ES-I3 (cell line): ENCODE measurements at regions not wholly inside any gene's neighbourhood (a gene's known extent, or its start where the extent isn't known, plus 50 kb on each side); places are given as distances from the start of the nearest gene placed in this dataset.

Experiments
- H3K36me3 ChIP-seq: 2 replicates; pipeline ENCODE4 v1.6.1; 2013; ENCODE audit warnings: mild to moderate bottlenecking, low read length, control low read depth, moderate library complexity; ENCODE audit not compliant: insufficient read depth
- H3K4me1 ChIP-seq: 2 replicates; pipeline ENCODE4 v1.6.1; 2013; ENCODE audit warnings: mild to moderate bottlenecking, control low read depth, low read length; ENCODE audit not compliant: insufficient read depth
- H3K9ac ChIP-seq: 2 replicates; pipeline ENCODE4 v1.6.1; 2013; ENCODE audit warnings: low read depth, mild to moderate bottlenecking, low read length, moderate library complexity
- H3K9me3 ChIP-seq: 2 replicates; pipeline ENCODE4 v1.6.1; 2013; ENCODE audit warnings: mild to moderate bottlenecking, low read length, moderate library complexity; ENCODE audit not compliant: control insufficient read depth, insufficient read depth

DNA sequence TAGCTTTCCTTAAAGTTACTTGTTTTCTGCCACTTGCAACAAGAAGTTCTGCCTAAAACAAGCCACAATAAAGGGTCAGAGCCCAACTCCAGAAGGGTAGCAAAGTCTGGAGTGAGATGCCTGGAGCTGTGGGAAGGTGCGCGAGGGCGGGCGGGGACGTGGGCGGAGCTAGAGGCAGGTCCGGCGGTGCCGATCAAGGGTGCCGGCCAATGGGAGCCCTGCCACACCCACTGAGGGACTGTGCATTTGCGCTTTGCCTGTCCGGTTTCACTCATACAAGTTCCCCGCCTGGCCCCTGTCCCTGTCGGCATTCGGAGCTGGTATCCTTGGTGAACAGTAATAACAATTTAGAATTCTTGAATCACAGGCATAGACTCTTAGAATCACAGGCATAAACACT, 732.4 kb downstream of the MATN1 start:
- H3K9ac ChIP-seq: peak overlapping the region; percentile 39; the same call in 1 of the 2 replicates
- H3K36me3 ChIP-seq: no peaks in the 10 kb centered on the region
- H3K9me3 ChIP-seq: peaks cover 8% of the 10 kb centered on the region
- peaks cover 9% of the 10 kb centered on the region; the same call in 1 of the 2 replicates for H3K4me1 ChIP-seq

DNA sequence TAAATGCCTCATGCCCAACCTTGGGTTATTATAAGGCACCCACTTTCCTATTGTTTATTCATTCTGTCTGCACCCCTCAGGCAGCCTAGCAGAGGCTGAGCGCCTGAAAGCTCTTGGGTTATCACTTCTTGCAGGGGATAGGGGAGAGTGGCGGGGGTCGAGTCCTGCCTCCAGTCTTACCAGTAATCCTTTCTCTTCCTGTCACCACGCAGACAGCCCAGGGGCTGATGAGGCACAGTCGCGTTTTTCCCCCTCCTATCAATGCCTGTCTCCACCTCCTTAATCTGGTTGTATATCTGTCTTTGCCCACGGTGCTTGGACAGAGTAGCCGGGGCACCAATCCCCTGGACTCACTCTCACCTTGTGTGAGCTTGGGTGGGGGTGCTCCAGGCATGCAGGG, 733.1 kb downstream of the MATN1 start:
- Histone ChIP-seq H3K4me1 (peaks cover 9% of the 10 kb centered on the region; the same call in 1 of the 2 replicates), H3K36me3 (no peaks in the 10 kb centered on the region), H3K9ac (no peak overlapping the region), H3K9me3 (peaks cover 8% of the 10 kb centered on the region)

DNA sequence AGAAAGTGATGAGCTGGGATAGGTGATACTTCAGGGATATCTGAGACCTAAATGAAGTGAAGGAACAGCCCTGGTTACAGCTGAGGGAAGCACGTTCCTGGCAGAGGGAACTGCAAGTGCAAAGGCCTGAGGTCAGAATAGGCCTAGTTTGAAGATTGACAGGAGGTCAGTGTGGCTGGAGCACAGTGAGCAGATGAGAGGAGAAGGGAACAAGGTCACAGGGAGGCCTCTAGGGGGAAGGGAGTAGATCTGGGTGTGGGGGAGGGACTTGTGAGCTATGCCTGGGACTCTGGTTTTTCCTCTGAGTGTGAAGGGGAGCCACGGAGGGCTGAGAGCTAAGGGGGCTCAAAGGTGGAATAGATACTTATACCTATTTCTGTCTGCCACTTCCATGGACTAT, 736.4 kb downstream of the MATN1 start:
- H3K9ac ChIP-seq: no peak overlapping the region
- H3K9me3 ChIP-seq: no peaks in the 10 kb centered on the region; the same call in 1 of the 2 replicates
- H3K4me1 ChIP-seq: peaks cover 26% of the 10 kb centered on the region
- H3K36me3 ChIP-seq: no peaks in the 10 kb centered on the region

DNA sequence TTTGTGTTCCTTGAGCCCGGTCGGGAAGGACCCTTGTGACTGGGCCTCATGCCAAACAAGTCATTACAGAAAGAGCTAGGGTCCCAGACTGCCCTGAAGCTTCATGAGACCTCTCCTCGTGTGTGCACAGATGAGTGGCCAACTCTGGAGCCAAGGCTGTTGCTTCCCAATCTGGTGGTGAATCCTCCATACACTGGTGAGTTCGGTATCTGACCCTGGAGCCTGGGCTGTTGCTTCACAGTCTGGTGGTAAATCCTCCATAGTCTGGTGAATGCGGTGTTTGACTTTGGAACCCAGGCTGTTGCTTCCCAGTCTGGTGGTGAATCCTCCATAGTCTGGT, 737.8 kb downstream of the MATN1 start:
- Histone ChIP-seq H3K36me3 (no peaks in the 10 kb centered on the region), H3K9ac (no peak overlapping the region), H3K4me1 (peaks cover 28% of the 10 kb centered on the region), H3K9me3 (no peaks in the 10 kb centered on the region; the same call in 1 of the 2 replicates)

DNA sequence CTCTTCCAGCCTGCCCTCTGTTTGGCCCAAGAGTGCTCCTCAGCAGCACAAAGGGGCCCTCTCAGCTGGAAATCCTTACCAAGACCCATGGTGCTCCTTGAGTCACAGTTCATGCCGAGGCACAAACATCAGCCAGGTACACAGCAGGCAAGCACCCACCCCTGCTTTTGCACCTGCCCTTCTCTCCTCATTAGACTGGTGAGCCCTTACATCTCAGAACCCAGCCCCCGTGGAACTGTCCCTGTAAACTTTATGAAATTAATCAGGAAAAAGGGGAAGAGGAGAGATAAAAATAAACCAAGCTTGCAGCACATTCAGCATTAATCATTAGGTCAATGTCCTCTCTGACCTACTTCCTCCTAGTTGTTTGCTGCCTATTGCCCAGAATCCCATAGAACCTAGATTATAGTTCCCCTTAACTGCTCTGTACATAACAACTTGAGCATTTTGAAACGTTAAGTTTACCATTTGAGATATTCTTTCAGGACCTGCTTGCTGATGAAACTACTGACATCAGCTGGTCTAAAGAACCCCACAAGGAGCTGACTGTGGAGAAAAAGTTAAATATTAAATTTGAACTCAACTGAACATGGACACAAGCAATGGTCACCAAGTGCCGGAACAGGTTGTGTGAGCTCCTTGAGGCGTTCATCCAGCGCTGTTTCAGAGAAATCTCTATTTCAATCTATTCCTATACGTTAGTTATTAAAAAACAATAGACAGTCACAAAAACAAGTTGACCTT, 738.4 kb downstream of the MATN1 start:
- H3K9me3 ChIP-seq: no peaks in the 10 kb centered on the region; the same call in 1 of the 2 replicates
- H3K4me1 ChIP-seq: peaks cover 27% of the 10 kb centered on the region
- H3K9ac ChIP-seq: no peak overlapping the region
- no peaks in the 10 kb centered on the region for H3K36me3 ChIP-seq

GRCh38 chr1:29984166-29984861, 739.1 kb downstream of the MATN1 start:
- Histone ChIP-seq H3K4me1 (peaks cover 27% of the 10 kb centered on the region), H3K36me3 (no peaks in the 10 kb centered on the region), H3K9me3 (no peaks in the 10 kb centered on the region), H3K9ac (no peak overlapping the region)

- Histone ChIP-seq H3K9ac (no peak overlapping the region), H3K36me3 (no peaks in the 10 kb centered on the region), H3K4me1 (peaks cover 27% of the 10 kb centered on the region), H3K9me3 (no peaks in the 10 kb centered on the region)
Observed at GRCh38 chr1:29983321-29983720, 740.1 kb downstream of the MATN1 start.

GRCh38 chr1:29981586-29982239, 741.7 kb downstream of the MATN1 start:
- H3K9me3 ChIP-seq: 0 out of 2 replicates have a peak, but pooled peaks cover 5% of the 10 kb centered on the region
- H3K36me3 ChIP-seq: no peaks in the 10 kb centered on the region
- H3K9ac ChIP-seq: no peak overlapping the region
- H3K4me1 ChIP-seq: peaks cover 23% of the 10 kb centered on the region

GRCh38 chr1:29977550-29977949, 741.2 kb downstream of the PTPRU start:
- Histone ChIP-seq H3K9ac (no peak overlapping the region), H3K4me1 (peaks cover 29% of the 10 kb centered on the region), H3K9me3 (0 out of 2 replicates have a peak, but pooled peaks cover 5% of the 10 kb centered on the region), H3K36me3 (no peaks in the 10 kb centered on the region)

DNA sequence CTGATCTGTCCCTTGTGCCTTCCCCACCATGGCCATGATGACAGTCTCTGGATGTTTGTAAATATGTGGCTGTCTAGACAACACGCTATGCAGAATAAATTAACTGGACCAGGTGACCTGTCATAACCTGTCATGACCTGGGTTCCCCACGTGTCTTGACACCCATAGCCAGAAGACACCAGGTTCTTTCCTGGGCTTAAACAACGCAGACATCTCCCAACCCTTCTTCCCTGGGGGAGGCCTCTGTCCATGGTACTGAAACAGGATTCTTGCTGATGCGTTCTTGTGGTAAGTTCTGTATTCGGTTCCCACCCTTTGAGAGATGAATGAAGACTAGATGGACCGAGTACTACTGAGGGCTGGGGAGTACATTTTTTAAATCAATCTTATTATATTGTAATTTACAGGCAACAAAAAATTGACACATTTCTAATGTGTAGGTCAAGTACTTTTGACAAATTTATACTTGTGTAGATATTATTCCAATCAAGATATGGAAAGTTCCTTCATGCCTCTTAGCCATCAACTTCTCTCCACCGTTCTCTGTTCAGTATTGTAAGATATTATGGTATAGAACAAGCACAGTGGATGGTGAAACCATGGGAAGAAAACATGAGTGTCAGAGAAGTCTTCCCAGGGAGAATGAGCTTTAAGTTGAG, 738.8 kb downstream of the PTPRU start:
- no peak overlapping the region for H3K9ac ChIP-seq
- 0 out of 2 replicates have a peak, but pooled peaks cover 5% of the 10 kb centered on the region for H3K9me3 ChIP-seq

DNA sequence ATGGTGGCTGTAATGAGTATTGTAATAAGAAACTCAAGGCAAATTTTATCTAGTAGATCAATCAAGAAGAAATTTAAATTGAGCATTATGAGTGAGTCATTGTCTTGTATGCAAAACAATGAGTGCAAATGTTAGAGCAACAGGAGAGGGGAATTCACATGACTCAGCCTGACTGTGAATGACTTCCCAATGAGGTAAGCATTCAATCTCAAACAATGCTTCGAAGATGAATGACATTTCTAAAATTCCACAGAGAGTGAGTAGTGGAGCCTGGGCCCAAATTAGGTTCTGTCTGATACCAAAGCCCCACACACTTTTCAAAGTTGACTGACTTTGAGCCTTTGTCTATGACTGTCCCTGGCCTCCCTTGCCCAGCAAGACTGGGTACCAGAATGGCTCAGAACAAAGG, 738.0 kb downstream of the PTPRU start:
- Histone ChIP-seq H3K4me1 (peaks cover 41% of the 10 kb centered on the region), H3K9ac (no peak overlapping the region), H3K9me3 (0 out of 2 replicates have a peak, but pooled peaks cover 5% of the 10 kb centered on the region), H3K36me3 (no peaks in the 10 kb centered on the region)

More for the DNA sequence above, 738.8 kb downstream of the PTPRU start:
- no peaks in the 10 kb centered on the region for H3K36me3 ChIP-seq
- H3K4me1 ChIP-seq: peaks cover 41% of the 10 kb centered on the region

GRCh38 chr1:29973406-29973805, 737.1 kb downstream of the PTPRU start:
- Histone ChIP-seq H3K9me3 (0 out of 2 replicates have a peak, but pooled peaks cover 5% of the 10 kb centered on the region), H3K36me3 (no peaks in the 10 kb centered on the region), H3K4me1 (peaks cover 41% of the 10 kb centered on the region), H3K9ac (peak overlapping the region; percentile 4; the same call in 1 of the 2 replicates)

DNA sequence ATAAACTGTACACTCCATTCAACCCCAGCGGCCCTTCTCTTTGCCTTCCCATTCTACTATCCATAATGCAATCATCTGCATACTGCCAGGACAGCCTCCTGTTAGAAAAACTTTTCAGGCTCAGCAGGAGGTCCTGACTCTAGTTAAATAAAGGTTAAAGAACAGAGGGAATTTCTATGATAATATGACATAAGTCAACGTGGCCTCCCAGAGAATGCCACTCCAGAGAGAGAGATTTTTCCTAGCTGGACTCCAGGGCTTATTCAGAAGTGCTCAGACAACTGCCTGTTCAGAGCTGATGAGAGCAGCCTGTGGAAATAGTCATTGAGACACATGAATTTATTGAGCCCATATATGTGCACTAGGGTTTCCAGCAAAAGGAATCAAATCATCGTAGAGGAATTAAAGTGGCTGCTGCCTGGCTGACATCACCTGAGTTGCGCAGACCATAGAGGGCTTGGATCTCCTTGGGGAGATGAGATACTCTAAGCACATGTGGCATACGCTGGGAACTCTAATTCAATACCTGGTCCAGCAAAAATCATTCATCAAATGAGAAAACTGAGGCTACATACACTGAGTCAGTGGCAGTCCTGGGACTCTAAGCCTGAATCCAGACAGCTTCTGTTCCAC, 736.2 kb downstream of the PTPRU start:
- Histone ChIP-seq H3K36me3 (no peaks in the 10 kb centered on the region), H3K4me1 (peaks cover 41% of the 10 kb centered on the region), H3K9ac (no peak overlapping the region), H3K9me3 (0 out of 2 replicates have a peak, but pooled peaks cover 2% of the 10 kb centered on the region)

DNA sequence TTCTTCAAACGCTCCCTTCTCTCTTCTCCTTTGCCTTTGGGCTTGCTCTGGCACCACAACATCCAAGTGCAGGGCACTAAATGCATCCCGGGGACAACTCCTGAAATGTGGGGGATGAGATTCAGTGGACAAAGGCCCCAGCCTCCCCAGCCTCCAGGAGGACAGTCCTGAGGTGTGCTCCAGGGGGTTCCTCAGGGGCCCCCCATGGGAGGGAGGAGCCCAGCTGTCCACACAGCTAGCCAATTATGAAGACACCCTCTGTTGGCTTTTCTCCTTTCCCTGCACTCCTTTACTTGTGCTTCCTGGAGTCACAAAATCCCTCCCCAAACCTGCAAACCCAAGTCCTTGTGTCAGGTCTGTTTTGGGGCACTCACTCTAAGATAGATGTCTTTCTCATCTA, 735.4 kb downstream of the PTPRU start:
- Histone ChIP-seq H3K9ac (no peak overlapping the region), H3K4me1 (peaks cover 47% of the 10 kb centered on the region)

More for the DNA sequence above, 735.4 kb downstream of the PTPRU start:
- Histone ChIP-seq H3K9me3 (no peaks in the 10 kb centered on the region), H3K36me3 (no peaks in the 10 kb centered on the region)
